ENCODE measurements at regions not wholly inside any gene's neighbourhood (a gene's known extent, or its start where the extent isn't known, plus 50 kb on each side); places are given as distances from the start of the nearest gene placed in this dataset.

DNA sequence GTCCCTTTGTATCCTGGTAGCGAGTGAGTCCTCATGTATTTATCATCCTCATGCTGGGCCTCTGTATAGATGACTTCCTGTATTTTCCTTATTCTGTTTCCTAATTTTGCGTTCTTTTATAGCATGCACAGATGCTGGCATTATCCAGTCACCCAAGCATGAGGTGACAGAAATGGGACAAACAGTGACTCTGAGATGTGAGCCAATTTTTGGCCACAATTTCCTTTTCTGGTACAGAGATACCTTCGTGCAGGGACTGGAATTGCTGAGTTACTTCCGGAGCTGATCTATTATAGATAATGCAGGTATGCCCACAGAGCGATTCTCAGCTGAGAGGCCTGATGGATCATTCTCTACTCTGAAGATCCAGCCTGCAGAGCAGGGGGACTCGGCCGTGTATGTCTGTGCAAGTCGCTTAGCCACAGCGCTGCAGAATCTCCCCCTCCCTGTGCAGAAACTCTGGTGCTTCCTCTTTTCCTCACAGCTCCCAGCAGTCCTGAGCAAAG lies 183.1 kb upstream of the PRSS58 start:
- DNase-seq (ENCODE audit: low read depth): no peak
- H3K4me3 ChIP-seq (ENCODE audit: low read depth, low read length): no peak overlapping the region
- TF ChIP-seq, protein P1, sequence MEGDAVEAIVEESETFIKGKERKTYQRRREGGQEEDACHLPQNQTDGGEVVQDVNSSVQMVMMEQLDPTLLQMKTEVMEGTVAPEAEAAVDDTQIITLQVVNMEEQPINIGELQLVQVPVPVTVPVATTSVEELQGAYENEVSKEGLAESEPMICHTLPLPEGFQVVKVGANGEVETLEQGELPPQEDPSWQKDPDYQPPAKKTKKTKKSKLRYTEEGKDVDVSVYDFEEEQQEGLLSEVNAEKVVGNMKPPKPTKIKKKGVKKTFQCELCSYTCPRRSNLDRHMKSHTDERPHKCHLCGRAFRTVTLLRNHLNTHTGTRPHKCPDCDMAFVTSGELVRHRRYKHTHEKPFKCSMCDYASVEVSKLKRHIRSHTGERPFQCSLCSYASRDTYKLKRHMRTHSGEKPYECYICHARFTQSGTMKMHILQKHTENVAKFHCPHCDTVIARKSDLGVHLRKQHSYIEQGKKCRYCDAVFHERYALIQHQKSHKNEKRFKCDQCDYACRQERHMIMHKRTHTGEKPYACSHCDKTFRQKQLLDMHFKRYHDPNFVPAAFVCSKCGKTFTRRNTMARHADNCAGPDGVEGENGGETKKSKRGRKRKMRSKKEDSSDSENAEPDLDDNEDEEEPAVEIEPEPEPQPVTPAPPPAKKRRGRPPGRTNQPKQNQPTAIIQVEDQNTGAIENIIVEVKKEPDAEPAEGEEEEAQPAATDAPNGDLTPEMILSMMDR (IDR thresholded peaks at IDR 0.05; ENCODE audit: control insufficient read depth, extremely low read depth, insufficient read depth): no peak

DNA sequence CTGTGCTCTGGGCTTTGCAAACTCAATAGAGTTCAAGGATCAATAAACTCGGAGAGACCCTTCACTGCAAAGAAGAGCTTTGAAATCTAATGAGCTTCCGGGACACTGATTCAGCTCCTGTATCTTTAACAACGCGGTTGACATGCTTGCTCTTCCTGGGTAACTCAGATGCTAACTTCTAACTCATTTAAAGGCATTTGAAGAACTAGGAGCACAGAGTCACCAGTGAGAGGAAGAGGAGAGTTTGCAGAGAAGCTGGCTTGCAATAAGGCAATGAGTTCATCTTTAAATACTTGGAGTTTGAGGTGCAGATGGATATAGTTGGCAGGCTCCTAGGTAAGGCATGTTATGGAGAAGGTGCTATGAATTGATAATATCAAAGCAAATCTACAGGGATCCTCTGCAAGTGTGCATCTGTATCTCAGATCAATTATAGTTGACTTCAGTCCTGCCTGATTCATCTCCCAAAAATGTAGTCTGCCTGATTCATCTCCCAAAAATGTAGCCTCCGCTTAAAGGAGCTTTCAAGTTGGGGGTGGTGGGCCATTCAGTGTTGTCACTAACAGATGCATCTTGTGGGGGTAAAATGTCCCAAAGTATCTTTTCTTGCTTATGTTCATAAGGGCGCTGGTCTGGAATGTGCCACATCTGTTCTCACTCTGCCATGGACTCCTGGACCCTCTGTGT lies 182.5 kb upstream of the PRSS58 start:
- TF ChIP-seq, protein P1 (IDR thresholded peaks at IDR 0.05; ENCODE audit: control insufficient read depth, extremely low read depth, insufficient read depth): no peak
- no peak overlapping the region for H3K4me3 ChIP-seq (ENCODE audit: low read depth, low read length)
- DNase-seq (ENCODE audit: low read depth): no peak

GRCh38 chr7:142439739-142440138 lies 181.9 kb upstream of the PRSS58 start:
- TF ChIP-seq, protein P1 (IDR thresholded peaks at IDR 0.05; ENCODE audit: control insufficient read depth, extremely low read depth, insufficient read depth): no peak
- DNase-seq (ENCODE audit: low read depth): no peak
- no peak overlapping the region for H3K4me3 ChIP-seq (ENCODE audit: low read depth, low read length)

- no peak overlapping the region for H3K4me3 ChIP-seq (ENCODE audit: low read depth, low read length)
- TF ChIP-seq, protein P1 (IDR thresholded peaks at IDR 0.05; ENCODE audit: control insufficient read depth, extremely low read depth, insufficient read depth): no peak
- DNase-seq (ENCODE audit: low read depth): no peak
Observed at GRCh38 chr7:142438923-142439515, 181.2 kb upstream of the PRSS58 start.

DNA sequence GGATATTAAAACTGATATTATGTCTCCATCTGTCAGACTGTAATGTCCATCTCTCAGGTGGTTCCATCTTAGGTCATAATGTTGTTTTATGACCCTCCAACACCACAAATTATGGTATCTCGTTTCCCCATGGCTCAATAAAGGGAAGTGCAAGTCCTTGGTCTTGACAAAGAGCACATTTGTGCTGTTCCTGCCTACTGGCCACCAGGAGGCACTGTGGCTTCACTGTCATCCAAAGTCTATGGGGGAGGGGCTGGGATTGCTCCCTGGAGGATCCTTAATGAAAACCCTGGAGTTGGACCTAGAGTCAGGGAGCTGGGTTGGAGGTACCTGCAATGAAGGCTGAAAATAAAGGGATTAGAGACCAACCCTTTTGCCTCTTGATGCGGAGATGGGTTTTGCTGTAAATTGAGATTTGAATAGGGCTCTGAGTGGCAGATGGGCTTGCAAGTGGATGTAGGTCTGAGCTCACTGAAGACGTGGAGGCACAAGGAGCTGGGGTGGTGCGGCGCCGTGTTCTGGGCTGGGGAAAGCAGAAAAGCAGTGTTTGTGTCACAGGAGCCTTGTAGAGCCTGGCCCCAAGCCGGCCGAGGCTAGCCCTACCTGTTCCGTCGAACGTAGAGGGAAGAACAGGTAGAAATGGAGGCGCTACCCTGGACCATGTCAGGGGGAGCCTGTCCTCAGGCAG lies 180.5 kb upstream of the PRSS58 start:
- peak; percentile 30 for DNase-seq (ENCODE audit: low read depth)
- no peak overlapping the region for H3K4me3 ChIP-seq (ENCODE audit: low read depth, low read length)
- TF ChIP-seq, protein P1 (IDR thresholded peaks at IDR 0.05; ENCODE audit: control insufficient read depth, extremely low read depth, insufficient read depth): peak; percentile 98

DNA sequence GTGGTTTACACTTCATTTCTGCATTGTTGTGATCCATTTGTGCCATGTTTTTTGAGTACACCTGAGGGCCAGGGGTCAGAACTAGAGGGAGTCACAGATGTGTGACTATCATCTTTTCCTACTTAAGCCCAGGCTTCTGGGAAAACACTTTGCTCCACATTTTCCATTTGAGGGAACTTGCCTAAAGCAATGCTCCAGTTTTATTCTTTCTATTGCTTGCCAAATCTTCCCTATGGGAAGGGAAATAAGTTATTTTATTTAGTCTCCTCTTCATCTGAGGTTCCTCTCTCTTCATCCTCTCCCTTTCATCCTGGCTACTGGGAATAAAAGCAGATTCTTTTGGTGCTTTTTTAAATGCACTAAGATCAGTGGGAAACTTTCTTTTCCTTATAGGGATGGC lies 179.9 kb upstream of the PRSS58 start:
- TF ChIP-seq, protein P1 (IDR thresholded peaks at IDR 0.05; ENCODE audit: control insufficient read depth, extremely low read depth, insufficient read depth): no peak

More for the DNA sequence above, 179.9 kb upstream of the PRSS58 start:
- DNase-seq (ENCODE audit: low read depth): no peak
- H3K4me3 ChIP-seq (ENCODE audit: low read depth, low read length): no peak overlapping the region
